ENCODE measurements at regions not wholly inside any gene's neighbourhood (a gene's known extent, or its start where the extent isn't known, plus 50 kb on each side); places are given as distances from the start of the nearest gene placed in this dataset.

DNA sequence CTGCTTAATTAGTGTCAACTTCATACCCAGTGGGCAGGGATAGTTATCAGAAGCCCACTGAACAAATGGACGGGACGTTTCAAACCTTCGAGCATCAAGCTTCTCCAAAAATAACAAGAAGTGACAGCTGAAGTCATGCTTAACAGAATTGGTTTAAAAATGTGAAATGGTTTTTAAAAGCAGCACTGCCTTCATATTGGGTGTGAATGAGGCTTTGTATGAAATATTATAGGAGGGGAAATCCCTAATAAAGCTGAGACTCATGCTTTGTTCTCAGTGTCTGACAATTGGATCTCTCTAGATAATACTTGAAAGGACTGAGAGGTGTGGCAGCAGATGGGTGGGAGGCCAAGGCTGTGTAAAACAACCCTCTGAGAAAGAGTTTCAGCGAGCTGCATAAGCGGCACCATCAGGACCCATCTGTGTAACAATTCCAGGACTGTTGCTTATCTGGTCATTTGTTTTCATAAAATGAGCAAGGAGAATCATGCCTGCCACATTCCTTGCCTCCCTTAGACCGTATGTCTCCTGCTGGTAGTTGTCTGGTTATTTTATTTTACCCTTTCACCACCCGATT, 667.7 kb downstream of the DIAPH3 start:
- ATAC-seq (no peak), DNase-seq (no peak)
- Histone ChIP-seq H3K27me3 (ENCODE audit: low read depth) (no peaks in the 10 kb centered on the region), H3K4me1 (peaks cover 10% of the 10 kb centered on the region), H3K36me3 (no peaks in the 10 kb centered on the region), H3K27ac (no peak overlapping the region), H3K9me3 (no peaks in the 10 kb centered on the region), H3K4me3 (no peak overlapping the region)
- intact Hi-C loops (cut with DNase I), result no loop called here
- TF ChIP-seq, protein P1, sequence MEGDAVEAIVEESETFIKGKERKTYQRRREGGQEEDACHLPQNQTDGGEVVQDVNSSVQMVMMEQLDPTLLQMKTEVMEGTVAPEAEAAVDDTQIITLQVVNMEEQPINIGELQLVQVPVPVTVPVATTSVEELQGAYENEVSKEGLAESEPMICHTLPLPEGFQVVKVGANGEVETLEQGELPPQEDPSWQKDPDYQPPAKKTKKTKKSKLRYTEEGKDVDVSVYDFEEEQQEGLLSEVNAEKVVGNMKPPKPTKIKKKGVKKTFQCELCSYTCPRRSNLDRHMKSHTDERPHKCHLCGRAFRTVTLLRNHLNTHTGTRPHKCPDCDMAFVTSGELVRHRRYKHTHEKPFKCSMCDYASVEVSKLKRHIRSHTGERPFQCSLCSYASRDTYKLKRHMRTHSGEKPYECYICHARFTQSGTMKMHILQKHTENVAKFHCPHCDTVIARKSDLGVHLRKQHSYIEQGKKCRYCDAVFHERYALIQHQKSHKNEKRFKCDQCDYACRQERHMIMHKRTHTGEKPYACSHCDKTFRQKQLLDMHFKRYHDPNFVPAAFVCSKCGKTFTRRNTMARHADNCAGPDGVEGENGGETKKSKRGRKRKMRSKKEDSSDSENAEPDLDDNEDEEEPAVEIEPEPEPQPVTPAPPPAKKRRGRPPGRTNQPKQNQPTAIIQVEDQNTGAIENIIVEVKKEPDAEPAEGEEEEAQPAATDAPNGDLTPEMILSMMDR (IDR thresholded peaks at IDR 0.05), result no peak

DNA sequence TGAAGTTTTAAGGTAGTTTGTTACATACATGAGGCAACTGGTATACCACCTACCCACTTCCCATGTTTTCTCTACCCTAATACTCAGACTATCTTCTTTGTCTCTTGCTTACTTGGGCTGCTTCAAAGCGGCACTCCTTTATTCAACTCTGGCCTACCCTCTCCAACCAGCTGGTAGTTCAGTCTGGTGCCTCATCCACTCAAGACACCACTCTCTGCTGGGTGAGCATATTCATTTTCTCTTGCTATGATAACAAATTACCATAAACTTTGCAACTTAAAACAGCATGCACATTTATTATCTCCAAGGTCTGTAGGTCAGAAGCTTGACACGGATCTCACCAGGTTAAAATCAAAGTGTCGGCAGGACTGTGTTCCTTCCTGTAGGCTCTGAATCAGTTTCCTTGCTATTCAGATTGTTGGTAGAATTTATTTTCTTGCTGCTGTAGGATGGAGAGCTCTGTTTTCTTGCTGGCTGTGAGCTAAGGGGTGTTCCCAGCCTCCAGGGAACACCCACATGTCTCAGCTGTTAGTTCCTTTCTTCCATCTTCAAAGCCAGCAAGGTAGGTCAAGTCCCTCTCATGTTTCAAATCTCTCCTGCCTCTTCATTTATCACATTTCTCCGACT, 666.0 kb downstream of the DIAPH3 start:
- intact Hi-C loops (cut with DNase I), result no loop called here
- no peak overlapping the region for H3K27ac ChIP-seq
- no peaks in the 10 kb centered on the region for H3K9me3 ChIP-seq
- no peak overlapping the region for H3K4me3 ChIP-seq
- TF ChIP-seq, protein P1 (IDR thresholded peaks at IDR 0.05), result no peak
- H3K36me3 ChIP-seq, result no peaks in the 10 kb centered on the region
- DNase-seq (no peak), ATAC-seq (no peak)
- no peaks in the 10 kb centered on the region for H3K27me3 ChIP-seq (ENCODE audit: low read depth)
- peaks cover 10% of the 10 kb centered on the region for H3K4me1 ChIP-seq

DNA sequence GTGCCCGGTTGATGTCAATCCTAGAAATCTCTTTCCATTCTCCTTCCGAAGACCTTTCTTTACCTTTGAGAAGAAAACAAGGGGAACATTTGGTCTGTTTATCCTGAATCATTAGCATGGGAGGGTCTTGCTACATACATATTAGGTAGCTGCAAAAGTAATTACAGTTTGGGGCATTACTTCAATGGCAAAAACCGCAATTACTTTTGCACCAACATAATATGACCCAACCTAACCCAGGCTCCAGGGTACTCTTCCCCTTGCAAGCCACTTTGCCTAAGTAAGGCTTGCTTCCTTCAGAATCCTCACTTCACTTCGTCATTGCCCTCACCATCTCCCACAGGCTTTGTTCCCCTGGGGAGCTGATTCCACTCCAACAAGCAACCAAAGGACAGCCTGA, 662.7 kb downstream of the DIAPH3 start:
- DNase-seq, result no peak
- intact Hi-C loops (cut with DNase I), result no loop called here

DNA sequence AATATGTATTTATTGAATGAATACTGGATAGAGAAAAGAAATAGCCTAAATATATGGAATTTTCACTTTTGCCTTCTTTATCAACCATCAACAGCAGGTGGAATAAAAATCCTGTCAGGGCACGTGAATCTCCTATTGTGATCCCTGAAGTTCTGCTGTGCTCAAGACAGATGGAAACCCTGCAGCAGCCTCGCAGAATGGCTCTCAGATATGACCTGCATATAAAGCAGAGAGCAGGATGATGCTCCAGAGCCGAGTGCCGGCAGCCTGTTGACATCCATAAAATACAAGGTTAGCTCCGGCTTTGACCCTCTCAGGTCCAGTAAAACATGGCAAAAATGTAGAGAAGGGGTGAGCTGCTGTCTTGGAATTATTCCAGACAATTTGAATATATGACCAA, 659.3 kb downstream of the DIAPH3 start:
- intact Hi-C loops (cut with DNase I), result no loop called here
- TF ChIP-seq, protein P1 (IDR thresholded peaks at IDR 0.05), result no peak
- no peaks in the 10 kb centered on the region for H3K9me3 ChIP-seq

More for the DNA sequence above, 662.7 kb downstream of the DIAPH3 start:
- no peaks in the 10 kb centered on the region for H3K36me3 ChIP-seq
- no peak overlapping the region for H3K4me3 ChIP-seq
- H3K27me3 ChIP-seq (ENCODE audit: low read depth), result no peaks in the 10 kb centered on the region
- no peaks in the 10 kb centered on the region for H3K9me3 ChIP-seq
- ATAC-seq, result no peak
- TF ChIP-seq, protein P1 (IDR thresholded peaks at IDR 0.05), result no peak
- H3K4me1 ChIP-seq, result no peaks in the 10 kb centered on the region
- H3K27ac ChIP-seq, result no peak overlapping the region

DNA sequence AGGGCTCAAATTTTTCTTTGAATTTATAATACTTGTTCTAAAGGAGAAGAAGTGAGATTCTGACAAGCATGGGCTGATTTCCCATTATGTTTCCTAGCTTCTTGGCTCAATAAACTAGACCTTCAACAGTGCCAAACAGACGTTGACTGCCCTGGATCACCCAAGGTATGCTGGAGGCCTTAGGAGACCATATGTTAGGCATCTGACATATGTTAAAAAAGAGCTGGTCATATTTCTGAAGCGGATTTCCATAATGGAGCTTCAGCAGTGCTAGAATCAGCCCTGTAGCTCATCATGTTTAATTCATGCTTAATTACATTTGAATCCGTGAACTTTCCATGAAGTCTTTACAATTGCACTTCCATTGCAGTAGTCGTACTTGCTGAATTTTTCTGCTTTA, 653.3 kb downstream of the DIAPH3 start:
- no peak for ATAC-seq
- Histone ChIP-seq H3K27ac (no peak overlapping the region), H3K36me3 (no peaks in the 10 kb centered on the region)

More for the DNA sequence above, 659.3 kb downstream of the DIAPH3 start:
- no peaks in the 10 kb centered on the region for H3K36me3 ChIP-seq
- no peak for DNase-seq
- no peak for ATAC-seq
- no peaks in the 10 kb centered on the region for H3K27me3 ChIP-seq (ENCODE audit: low read depth)
- H3K27ac ChIP-seq, result no peak overlapping the region
- H3K4me1 ChIP-seq, result no peaks in the 10 kb centered on the region
- no peak overlapping the region for H3K4me3 ChIP-seq

More for the DNA sequence above, 653.3 kb downstream of the DIAPH3 start:
- Histone ChIP-seq H3K4me1 (no peaks in the 10 kb centered on the region), H3K27me3 (ENCODE audit: low read depth) (no peaks in the 10 kb centered on the region), H3K4me3 (no peak overlapping the region), H3K9me3 (no peaks in the 10 kb centered on the region)
- TF ChIP-seq, protein P1 (IDR thresholded peaks at IDR 0.05), result no peak
- no peak for DNase-seq
- intact Hi-C loops (cut with DNase I), result no loop called here
